Breast epithelium (tissue), 4 donors: ENCODE measurements at regions not wholly inside any gene's neighbourhood (a gene's known extent, or its start where the extent isn't known, plus 50 kb on each side); places are given as distances from the start of the nearest gene placed in this dataset.

Source experiments
- DNase-seq, 2 donors: peaks; one replicate each; pipeline ENCODE4 v3.0.0-alpha.2; 2019; ENCODE audit warnings: low spot score in 2 of 2
- H3K27ac ChIP-seq, 2 donors: fragments of 200-600 bp; sonication (generic) in 1 of 2; one replicate each; pipeline ENCODE4 v1.5.1; 2016 to 2019; ENCODE audit warnings: mild to moderate bottlenecking in 1 of 2
- H3K27me3 ChIP-seq, 2 donors: fragments of 200-600 bp; sonication (generic) in 1 of 2; one replicate each; pipeline versions ENCODE4 v1.5.1 to v1.6.0; 2017 to 2019; ENCODE audit warnings: control low read depth in 1 of 2, mild to moderate bottlenecking in 1 of 2
- H3K36me3 ChIP-seq: fragments of 200-600 bp; one replicate; pipeline ENCODE4 v1.5.1; 2019
- H3K4me1 ChIP-seq, 2 donors: fragments of 200-600 bp; sonication (generic); one replicate each; pipeline ENCODE4 v1.5.1; 2016 to 2019; ENCODE audit warnings: control low read depth in 1 of 2
- H3K4me3 ChIP-seq, 3 donors: fragments of 200-600 bp; sonication (generic); 1 replicate in 2 of 3; 2 replicates in 1 of 3; pipeline ENCODE4 v1.5.1; 2016 to 2019; ENCODE audit warnings: mild to moderate bottlenecking in 3 of 3, moderate library complexity in 2 of 3
- H3K9me3 ChIP-seq, 2 donors: fragments of 200-600 bp; sonication (generic) in 1 of 2; one replicate each; pipeline ENCODE4 v1.5.1; 2016 to 2019; ENCODE audit warnings: control low read depth in 1 of 2
- CTCF ChIP-seq, 3 donors: fragments of 450-650 bp; IDR thresholded peaks; one replicate each; pipeline ENCODE4 v1.5.1; 2016 to 2017; ENCODE audit warnings: antibody characterized with exemption in 3 of 3, mild to moderate bottlenecking in 3 of 3, moderate library complexity in 3 of 3
- POLR2A ChIP-seq: fragments of 450-650 bp; IDR thresholded peaks from one replicate; pipeline ENCODE4 v1.6.1; 2016; ENCODE audit warnings: antibody characterized with exemption, mild to moderate bottlenecking, moderate library complexity
- POLR2AphosphoS5 ChIP-seq, 3 donors: sonication (generic); formaldehyde crosslinking; IDR thresholded peaks; one replicate each; pipeline ENCODE4 v1.6.1; 2017; ENCODE audit warnings: antibody characterized with exemption in 3 of 3
- intact Hi-C: fragments of 100-400 bp; cut with DNase I; formaldehyde crosslinking; loops from one replicate; pipeline ENCODE4 v1.15.1; 2023; ENCODE audit warnings: low total_unique reads

- intact Hi-C loops, result no loop called here
- DNase-seq, result no peak
- Histone ChIP-seq H3K27me3 (no peaks in the 10 kb centered on the region), H3K4me1 (no peaks in the 10 kb centered on the region), H3K9me3 (no peaks in the 10 kb centered on the region), H3K4me3 (no peak overlapping the region), H3K36me3 (no peaks in the 10 kb centered on the region), H3K27ac (no peak overlapping the region)
- no peak for TF ChIP-seq POLR2AphosphoS5 (IDR thresholded peaks at IDR 0.05)
- TF ChIP-seq CTCF (IDR thresholded peaks at IDR 0.05), result no peak
- no peak for TF ChIP-seq POLR2A
Observed at GRCh38 chr2:234673501-234673900, 176.6 kb upstream of the ARL4C start.

DNA sequence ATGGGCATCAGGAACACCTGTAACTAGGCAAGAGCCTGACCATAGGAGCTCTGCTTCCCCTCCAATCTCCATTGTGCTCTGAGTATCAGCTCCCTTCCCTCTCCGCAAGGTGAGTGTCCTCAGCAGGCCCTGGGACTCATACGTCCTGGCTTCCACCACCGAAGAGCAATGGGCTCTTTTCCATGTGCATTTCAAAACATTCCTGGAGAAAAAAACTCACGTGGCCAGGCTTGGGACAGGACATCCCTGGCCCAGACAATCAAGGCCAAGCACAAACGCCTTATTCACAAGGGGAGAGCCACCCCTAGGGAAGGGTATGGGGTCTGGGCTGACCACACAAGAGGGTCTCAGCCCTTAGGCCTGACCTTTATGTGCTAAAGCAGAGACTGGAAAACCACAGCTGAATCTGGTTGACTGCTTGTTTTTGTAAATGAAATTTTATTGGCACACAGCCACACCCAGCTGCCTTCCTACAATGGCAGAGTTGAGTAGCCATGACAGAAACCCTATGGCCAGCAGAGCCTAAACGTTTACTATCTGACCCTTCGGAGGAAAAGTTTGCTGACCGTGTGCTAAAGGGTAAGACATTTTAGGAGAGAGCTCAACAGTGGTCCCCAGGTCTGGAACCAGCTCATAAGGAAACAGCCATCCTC, 175.7 kb upstream of the ARL4C start:
- Histone ChIP-seq H3K4me3 (no peak overlapping the region), H3K9me3 (no peaks in the 10 kb centered on the region), H3K27me3 (no peaks in the 10 kb centered on the region), H3K27ac (no peak overlapping the region), H3K4me1 (no peaks in the 10 kb centered on the region), H3K36me3 (no peaks in the 10 kb centered on the region)
- no peak for DNase-seq
- TF ChIP-seq CTCF (IDR thresholded peaks at IDR 0.05) (no peak), POLR2AphosphoS5 (IDR thresholded peaks at IDR 0.05) (no peak), POLR2A (no peak)
- intact Hi-C loops, result no loop called here

DNA sequence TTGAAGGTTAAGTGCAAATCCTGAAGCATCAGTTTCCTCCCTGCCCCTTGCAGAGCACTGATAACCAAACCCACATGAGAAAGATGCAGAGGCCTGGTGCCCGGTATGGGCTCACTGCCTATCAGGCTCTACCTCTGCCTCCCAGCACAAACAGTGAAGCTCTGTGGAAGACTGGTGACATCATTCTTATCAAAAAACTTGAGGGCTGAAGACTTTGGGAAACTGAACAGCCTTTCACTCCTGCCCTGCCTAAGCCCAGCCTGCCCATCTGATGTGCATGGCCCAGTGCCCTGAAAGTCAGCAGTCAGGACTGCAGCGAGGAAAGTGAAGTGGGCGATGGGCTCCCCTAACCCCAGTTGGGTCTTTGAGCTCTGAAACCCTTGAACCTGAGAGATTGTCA, 174.8 kb upstream of the ARL4C start:
- no peak overlapping the region for H3K27ac ChIP-seq
- H3K4me3 ChIP-seq, result no peak overlapping the region
- H3K36me3 ChIP-seq, result no peaks in the 10 kb centered on the region
- H3K27me3 ChIP-seq, result no peaks in the 10 kb centered on the region
- H3K4me1 ChIP-seq, result no peaks in the 10 kb centered on the region
- H3K9me3 ChIP-seq, result no peaks in the 10 kb centered on the region
- intact Hi-C loops, result no loop called here
- no peak for TF ChIP-seq CTCF (IDR thresholded peaks at IDR 0.05)
- TF ChIP-seq POLR2AphosphoS5 (IDR thresholded peaks at IDR 0.05), result no peak
- no peak for TF ChIP-seq POLR2A
- no peak for DNase-seq

GRCh38 chr2:234671231-234671630, 174.3 kb upstream of the ARL4C start:
- H3K4me3 ChIP-seq, result no peak overlapping the region
- no peaks in the 10 kb centered on the region for H3K4me1 ChIP-seq
- no peaks in the 10 kb centered on the region for H3K9me3 ChIP-seq
- H3K27ac ChIP-seq, result no peak overlapping the region
- H3K36me3 ChIP-seq, result no peaks in the 10 kb centered on the region
- TF ChIP-seq POLR2AphosphoS5 (IDR thresholded peaks at IDR 0.05) (no peak), POLR2A (no peak), CTCF (IDR thresholded peaks at IDR 0.05) (no peak)
- intact Hi-C loops, result no loop called here
- no peaks in the 10 kb centered on the region for H3K27me3 ChIP-seq
- no peak for DNase-seq

DNA sequence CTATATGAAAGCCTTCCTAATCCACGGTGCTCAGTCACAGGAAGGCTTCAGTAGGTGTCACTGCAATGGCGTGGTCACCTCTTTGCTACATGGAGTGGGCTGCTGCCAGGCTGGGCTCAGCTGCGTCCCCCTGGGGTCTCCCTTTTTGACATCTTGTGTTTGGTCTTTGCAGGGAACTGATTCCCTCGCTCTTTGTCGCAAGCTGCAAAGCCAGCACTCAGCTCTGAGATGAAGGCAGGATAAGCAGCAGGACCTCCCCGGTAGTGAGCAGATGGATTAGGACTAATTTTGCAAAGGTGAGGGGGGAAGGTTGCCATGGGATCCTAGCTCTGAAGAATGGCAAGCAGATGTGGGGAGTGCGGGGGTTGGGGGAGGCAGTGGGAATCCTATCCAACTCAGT, 173.9 kb upstream of the ARL4C start:
- no peak for DNase-seq
- no peak for TF ChIP-seq POLR2AphosphoS5 (IDR thresholded peaks at IDR 0.05)
- no peak for TF ChIP-seq POLR2A
- no peak for TF ChIP-seq CTCF (IDR thresholded peaks at IDR 0.05)
- Histone ChIP-seq H3K27ac (no peak overlapping the region), H3K9me3 (no peaks in the 10 kb centered on the region), H3K4me3 (no peak overlapping the region), H3K27me3 (no peaks in the 10 kb centered on the region), H3K36me3 (no peaks in the 10 kb centered on the region), H3K4me1 (no peaks in the 10 kb centered on the region)
- intact Hi-C loops, result no loop called here
